ENCODE measurements at regions not wholly inside any gene's neighbourhood (a gene's known extent, or its start where the extent isn't known, plus 50 kb on each side); places are given as distances from the start of the nearest gene placed in this dataset.
"Not testable (repeated sequence)": the region's sequence is repeated elsewhere in the genome, so short reads cannot be mapped to it uniquely, and the experiment has no call there.

- Mint-ChIP-seq H3K4me1 (no peaks in the 10 kb centered on the region), H3K4me3 (no peak overlapping the region), H3K27ac (no peak overlapping the region), H3K9me3 (no peaks in the 10 kb centered on the region), H3K27me3 (peaks cover 4% of the 10 kb centered on the region), H3K36me3 (no peaks in the 10 kb centered on the region)
- ATAC-seq (ENCODE audit: low read depth) (no peak), DNase-seq (no peak)
- POLR2A ChIA-PET = no interaction called here
These were observed 89.2 kb upstream of the MARK1 start for GRCh38 chr1:220438741-220439140.

GRCh38 chr1:220432408-220432807 is 95.5 kb upstream of the MARK1 start:
- DNase-seq (no peak), ATAC-seq (ENCODE audit: low read depth) (no peak)
- Mint-ChIP-seq H3K4me3 (no peak overlapping the region), H3K27me3 (peaks cover 4% of the 10 kb centered on the region), H3K4me1 (no peaks in the 10 kb centered on the region), H3K27ac (no peak overlapping the region), H3K9me3 (no peaks in the 10 kb centered on the region), H3K36me3 (no peaks in the 10 kb centered on the region)
- POLR2A ChIA-PET = no interaction called here

GRCh38 chr1:220431554-220432239 is 96.2 kb upstream of the MARK1 start:
- no peaks in the 10 kb centered on the region for H3K9me3 Mint-ChIP-seq
- POLR2A ChIA-PET = no interaction called here
- ATAC-seq (ENCODE audit: low read depth) = no peak

GRCh38 chr1:220430586-220430985 is 97.3 kb upstream of the MARK1 start:
- POLR2A ChIA-PET = no interaction called here
- H3K4me1 Mint-ChIP-seq = no peaks in the 10 kb centered on the region
- no peaks in the 10 kb centered on the region for H3K9me3 Mint-ChIP-seq
- no peak overlapping the region for H3K27ac Mint-ChIP-seq
- H3K36me3 Mint-ChIP-seq = no peaks in the 10 kb centered on the region
- DNase-seq = no peak
- no peak for ATAC-seq (ENCODE audit: low read depth)
- H3K4me3 Mint-ChIP-seq = no peak overlapping the region
- H3K27me3 Mint-ChIP-seq = peaks cover 4% of the 10 kb centered on the region

More at GRCh38 chr1:220431554-220432239, 96.2 kb upstream of the MARK1 start:
- H3K4me1 Mint-ChIP-seq = no peaks in the 10 kb centered on the region
- H3K27ac Mint-ChIP-seq = no peak overlapping the region
- H3K4me3 Mint-ChIP-seq = no peak overlapping the region
- peaks cover 4% of the 10 kb centered on the region for H3K27me3 Mint-ChIP-seq
- no peak for DNase-seq
- no peaks in the 10 kb centered on the region for H3K36me3 Mint-ChIP-seq

GRCh38 chr1:220430059-220430458 is 97.9 kb upstream of the MARK1 start:
- DNase-seq = no peak
- H3K27ac Mint-ChIP-seq = no peak overlapping the region
- ATAC-seq (ENCODE audit: low read depth) = no peak
- POLR2A ChIA-PET = no interaction called here
- H3K9me3 Mint-ChIP-seq = no peaks in the 10 kb centered on the region
- no peaks in the 10 kb centered on the region for H3K4me1 Mint-ChIP-seq
- peaks cover 4% of the 10 kb centered on the region for H3K27me3 Mint-ChIP-seq
- no peak overlapping the region for H3K4me3 Mint-ChIP-seq
- H3K36me3 Mint-ChIP-seq = no peaks in the 10 kb centered on the region

DNA sequence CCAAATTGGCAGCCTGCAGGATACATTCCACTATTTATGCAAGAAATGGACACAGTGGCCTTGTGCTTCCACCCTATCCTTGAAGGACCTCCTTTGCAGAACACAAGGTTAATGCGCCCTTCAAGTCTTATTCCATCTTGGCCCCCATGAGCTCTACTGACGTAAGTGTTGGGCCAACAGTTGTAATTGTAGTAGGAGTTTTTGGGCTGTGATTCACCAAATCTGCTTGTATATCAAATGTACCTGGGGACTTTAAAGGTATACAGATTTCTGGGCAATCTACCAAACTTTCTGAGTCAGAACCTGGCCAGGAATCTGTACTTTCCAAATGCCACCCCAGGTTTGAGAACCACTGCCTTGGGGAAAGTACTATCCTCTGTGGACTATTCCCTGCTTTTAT is 100.9 kb upstream of the MARK1 start:
- H3K36me3 Mint-ChIP-seq = no peaks in the 10 kb centered on the region
- ATAC-seq (ENCODE audit: low read depth) (no peak), DNase-seq (no peak)
- no peak overlapping the region for H3K4me3 Mint-ChIP-seq
- POLR2A ChIA-PET = no interaction called here
- no peak overlapping the region for H3K27ac Mint-ChIP-seq
- no peaks in the 10 kb centered on the region for H3K4me1 Mint-ChIP-seq
- peaks cover 4% of the 10 kb centered on the region for H3K27me3 Mint-ChIP-seq
- H3K9me3 Mint-ChIP-seq = no peaks in the 10 kb centered on the region

DNA sequence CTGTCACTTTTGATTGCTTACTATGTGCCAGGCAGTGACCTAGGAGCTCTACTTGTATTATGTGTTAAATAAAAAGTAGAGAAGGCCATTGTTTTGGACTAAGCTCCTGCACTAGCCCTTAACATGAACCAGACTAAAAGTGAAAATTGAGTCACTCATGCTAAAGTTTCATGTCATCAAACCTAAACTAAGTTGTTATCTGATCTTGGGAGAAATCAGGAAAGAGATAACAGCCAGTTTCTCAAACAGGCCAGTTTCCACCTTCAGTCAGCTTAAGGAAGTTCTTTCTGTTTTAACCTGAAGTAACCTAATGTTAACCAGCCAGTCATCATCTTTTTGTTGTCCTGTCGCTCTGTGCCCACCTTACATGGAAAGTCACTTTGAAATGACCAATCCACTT is 102.1 kb upstream of the MARK1 start:
- H3K4me1 Mint-ChIP-seq = no peaks in the 10 kb centered on the region
- POLR2A ChIA-PET = no interaction called here
- DNase-seq (no peak), ATAC-seq (ENCODE audit: low read depth) (no peak)
- no peaks in the 10 kb centered on the region for H3K9me3 Mint-ChIP-seq
- no peaks in the 10 kb centered on the region for H3K36me3 Mint-ChIP-seq
- H3K4me3 Mint-ChIP-seq = no peak overlapping the region
- no peak overlapping the region for H3K27ac Mint-ChIP-seq
- H3K27me3 Mint-ChIP-seq = peaks cover 4% of the 10 kb centered on the region

DNA sequence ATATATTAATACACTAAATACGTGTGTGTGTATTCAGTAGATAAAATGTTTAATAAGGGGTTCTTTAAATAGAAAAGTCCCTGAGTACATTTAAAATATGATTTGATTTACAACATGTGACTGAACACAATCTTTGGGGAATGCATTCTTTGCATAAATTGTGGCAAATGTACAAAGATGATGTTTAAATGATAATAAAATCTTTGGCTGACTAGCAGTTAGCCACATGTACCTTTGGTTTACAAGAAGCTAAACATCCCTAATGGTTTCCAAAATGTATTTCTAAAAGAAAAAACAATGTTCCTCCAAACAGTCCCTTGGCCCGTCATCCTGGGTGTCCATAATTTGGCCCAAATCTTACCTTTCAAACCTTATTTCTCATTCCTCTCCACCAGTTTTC is 106.4 kb upstream of the MARK1 start:
- Mint-ChIP-seq H3K27me3 (no peaks in the 10 kb centered on the region), H3K4me1 (no peaks in the 10 kb centered on the region), H3K27ac (no peak overlapping the region), H3K36me3 (no peaks in the 10 kb centered on the region), H3K9me3 (no peaks in the 10 kb centered on the region), H3K4me3 (no peak overlapping the region)
- ATAC-seq (ENCODE audit: low read depth) (no peak), DNase-seq (no peak)
- POLR2A ChIA-PET = no interaction called here

DNA sequence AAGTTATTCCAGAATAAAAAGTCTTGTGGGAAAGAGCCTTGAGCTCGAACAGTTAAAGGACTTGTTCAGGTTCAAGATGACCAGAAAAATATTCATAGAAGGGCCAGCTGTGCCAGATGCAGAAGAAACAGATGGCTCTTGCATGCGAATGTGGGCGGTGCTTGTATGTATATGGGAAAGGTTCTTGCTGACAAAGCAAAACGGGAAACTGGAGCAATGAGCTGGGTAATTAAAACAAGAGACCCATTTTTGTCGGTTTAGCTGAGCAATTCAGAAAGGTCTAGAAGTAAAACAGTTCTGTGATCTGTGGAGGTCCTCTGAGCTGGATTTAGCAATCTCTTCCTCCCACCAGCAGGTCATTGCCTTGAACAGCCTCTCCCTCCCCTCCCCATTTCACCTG is 107.2 kb upstream of the MARK1 start:
- H3K4me3 Mint-ChIP-seq = no peak overlapping the region
- DNase-seq (no peak), ATAC-seq (ENCODE audit: low read depth) (no peak)
- POLR2A ChIA-PET = no interaction called here
- H3K9me3 Mint-ChIP-seq = no peaks in the 10 kb centered on the region
- H3K27me3 Mint-ChIP-seq = no peaks in the 10 kb centered on the region
- no peaks in the 10 kb centered on the region for H3K4me1 Mint-ChIP-seq
- H3K36me3 Mint-ChIP-seq = no peaks in the 10 kb centered on the region
- no peak overlapping the region for H3K27ac Mint-ChIP-seq

- POLR2A ChIA-PET; DNase-seq; ATAC-seq (ENCODE audit: low read depth); H3K27ac Mint-ChIP-seq; H3K4me1 Mint-ChIP-seq; H3K9me3 Mint-ChIP-seq; H3K27me3 Mint-ChIP-seq; H3K4me3 Mint-ChIP-seq; H3K36me3 Mint-ChIP-seq: not testable (repeated sequence)
These were observed 115.6 kb upstream of the MARK1 start for GRCh38 chr1:220412382-220412781.

DNA sequence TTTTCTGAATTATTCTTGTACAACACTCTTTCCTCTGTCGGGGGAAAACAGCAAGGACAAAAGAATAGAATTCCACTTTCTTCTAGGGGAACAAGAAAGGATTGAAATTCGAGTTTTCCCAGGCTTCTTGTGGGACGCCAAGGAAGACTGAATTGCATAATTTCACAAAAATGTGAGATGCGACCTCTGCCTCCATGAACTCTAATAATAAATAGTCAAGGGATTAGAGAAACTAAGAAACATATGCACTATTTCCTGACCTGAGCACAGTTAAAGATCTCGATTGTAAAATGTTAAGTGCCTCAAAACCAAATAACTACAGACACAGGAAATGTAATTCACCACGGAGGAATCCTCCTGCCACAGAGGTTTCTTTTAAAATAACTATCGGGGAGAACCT is 117.3 kb upstream of the MARK1 start:
- ATAC-seq (ENCODE audit: low read depth) = no peak
- no peak for DNase-seq
- no peaks in the 10 kb centered on the region for H3K36me3 Mint-ChIP-seq
- peaks cover 2% of the 10 kb centered on the region for H3K27me3 Mint-ChIP-seq
- H3K9me3 Mint-ChIP-seq = no peaks in the 10 kb centered on the region
- no peak overlapping the region for H3K4me3 Mint-ChIP-seq
- POLR2A ChIA-PET = no interaction called here
- H3K4me1 Mint-ChIP-seq = no peaks in the 10 kb centered on the region
- no peak overlapping the region for H3K27ac Mint-ChIP-seq

DNA sequence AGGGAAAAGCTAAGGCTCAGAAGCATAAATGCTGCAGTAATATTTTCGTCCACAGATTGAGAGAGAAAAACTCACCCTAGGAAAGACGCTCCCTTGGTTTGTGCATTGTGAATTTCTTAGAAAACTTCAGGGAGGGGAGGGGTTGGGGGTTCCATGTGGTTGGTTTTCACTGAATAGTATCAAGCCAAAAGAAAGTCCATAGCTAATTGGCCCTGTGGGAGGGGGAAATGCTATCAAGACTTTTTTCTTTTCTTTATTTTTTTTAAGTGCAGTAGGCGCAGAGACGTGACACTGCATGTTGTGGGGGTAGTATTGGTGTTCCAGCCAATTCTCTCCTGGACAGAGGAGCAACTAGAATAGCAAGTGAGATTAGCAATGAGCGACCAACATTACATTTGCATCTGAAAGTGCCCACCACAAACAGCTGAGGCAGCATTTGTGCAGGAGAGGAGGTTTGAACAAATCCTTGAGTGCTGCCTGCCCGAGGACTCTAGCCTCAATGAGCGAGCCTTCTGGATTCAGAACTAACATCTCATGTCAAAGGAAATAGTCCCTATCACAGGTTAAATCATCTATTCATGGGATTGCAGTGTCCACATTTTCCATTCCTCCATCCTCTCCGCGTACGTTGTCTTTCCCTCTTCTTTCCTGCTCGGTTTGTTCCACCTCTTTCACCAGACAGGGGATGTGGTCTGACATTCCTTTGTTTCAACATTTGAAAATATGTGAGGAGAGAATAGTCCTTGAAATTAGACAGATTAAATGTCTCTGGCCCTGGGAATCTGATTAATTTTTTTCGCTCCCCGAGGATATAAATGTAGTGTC is 118.0 kb upstream of the MARK1 start:
- no peak for ATAC-seq (ENCODE audit: low read depth)
- H3K36me3 Mint-ChIP-seq = no peaks in the 10 kb centered on the region
- no peak overlapping the region for H3K27ac Mint-ChIP-seq
- H3K9me3 Mint-ChIP-seq = no peaks in the 10 kb centered on the region
- H3K4me3 Mint-ChIP-seq = no peak overlapping the region
- H3K27me3 Mint-ChIP-seq = peaks cover 2% of the 10 kb centered on the region
- POLR2A ChIA-PET = no interaction called here
- H3K4me1 Mint-ChIP-seq = no peaks in the 10 kb centered on the region
- DNase-seq = no peak

GRCh38 chr1:220407191-220407590 is 120.7 kb upstream of the MARK1 start:
- DNase-seq (no peak), ATAC-seq (ENCODE audit: low read depth) (no peak)
- Mint-ChIP-seq H3K9me3 (no peaks in the 10 kb centered on the region), H3K27me3 (peaks cover 9% of the 10 kb centered on the region), H3K4me1 (no peaks in the 10 kb centered on the region), H3K4me3 (no peak overlapping the region), H3K36me3 (no peaks in the 10 kb centered on the region), H3K27ac (no peak overlapping the region)
- POLR2A ChIA-PET = no interaction called here

DNA sequence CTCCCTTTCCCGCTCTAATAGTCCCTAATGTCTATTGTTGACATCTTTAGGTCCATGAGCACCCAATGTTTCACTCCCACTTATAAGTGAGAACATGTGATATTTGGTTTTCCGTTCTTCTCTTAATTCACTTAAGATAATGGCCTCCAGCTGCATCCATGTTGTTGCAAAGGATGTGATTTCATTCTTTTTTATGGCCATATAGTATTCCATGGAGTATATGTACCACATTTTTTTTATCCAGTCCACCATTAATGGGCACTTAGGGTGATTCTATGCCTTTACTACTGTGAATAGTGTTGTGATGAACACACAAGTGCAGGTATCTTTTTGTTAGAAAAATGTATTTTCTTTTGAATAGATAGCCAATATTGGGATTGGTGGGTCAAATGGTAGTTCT is 126.0 kb upstream of the RAB3GAP2 start:
- POLR2A ChIA-PET = no interaction called here
- H3K4me1 Mint-ChIP-seq = no peaks in the 10 kb centered on the region
- H3K27ac Mint-ChIP-seq = no peak overlapping the region
- no peaks in the 10 kb centered on the region for H3K36me3 Mint-ChIP-seq
- DNase-seq = no peak
- no peak overlapping the region for H3K4me3 Mint-ChIP-seq
- H3K9me3 Mint-ChIP-seq = no peaks in the 10 kb centered on the region
- ATAC-seq (ENCODE audit: low read depth) = no peak
- H3K27me3 Mint-ChIP-seq = peaks cover 6% of the 10 kb centered on the region
